GM23338 (cell line): ENCODE measurements at regions not wholly inside any gene's neighbourhood (a gene's known extent, or its start where the extent isn't known, plus 50 kb on each side); places are given as distances from the start of the nearest gene placed in this dataset.

Experiments used
- ATAC-seq: fragments of 200-7000 bp; cut with Tn5 transposase; 3 replicates; pipeline ENCODE4 v1.9.1; 2020
- DNase-seq: peaks from one replicate; pipeline ENCODE4 v3.0.0-alpha.2; 2015; ENCODE audit warnings: low spot score
- H2AFZ ChIP-seq: fragments of 200-600 bp; sonication (generic); 2 replicates; pipeline ENCODE4 v1.8.0; 2016; ENCODE audit warnings: antibody characterized with exemption, mild to moderate bottlenecking, moderate library complexity
- H3F3A ChIP-seq: fragments of 200-600 bp; sonication (generic); replicated peaks from 2 replicates; pipeline ENCODE4 v1.8.0; 2017; ENCODE audit warnings: antibody characterized with exemption, mixed run types, low read depth
- H3K27ac ChIP-seq: fragments of 200-600 bp; sonication (generic); 2 replicates; pipeline ENCODE4 v1.6.1; 2016; ENCODE audit warnings: low read depth
- H3K27me3 ChIP-seq: fragments of 200-600 bp; sonication (generic); 2 replicates; pipeline ENCODE4 v1.8.0; 2016; ENCODE audit warnings: mild to moderate bottlenecking, mixed run types, moderate library complexity; ENCODE audit not compliant: insufficient read depth
- H3K36me3 ChIP-seq: fragments of 200-600 bp; sonication (generic); 2 replicates; pipeline ENCODE4 v1.8.0; 2016; ENCODE audit warnings: mild to moderate bottlenecking; ENCODE audit not compliant: insufficient read depth
- H3K4me1 ChIP-seq: fragments of 200-600 bp; sonication (generic); 2 replicates; pipeline ENCODE4 v1.8.0; 2016; ENCODE audit warnings: mild to moderate bottlenecking, moderate library complexity; ENCODE audit not compliant: insufficient read depth
- H3K4me2 ChIP-seq: fragments of 200-600 bp; sonication (generic); 2 replicates; pipeline ENCODE4 v1.7.1; 2017; ENCODE audit warnings: mixed run types
- H3K4me3 ChIP-seq: fragments of 200-600 bp; sonication (generic); 2 replicates; pipeline ENCODE4 v1.6.1; 2016; ENCODE audit warnings: mixed run types
- H3K79me2 ChIP-seq: fragments of 200-600 bp; sonication (generic); replicated peaks from 2 replicates; pipeline ENCODE4 v1.8.0; 2017; ENCODE audit warnings: mild to moderate bottlenecking; ENCODE audit not compliant: insufficient read depth
- H3K9me2 ChIP-seq: fragments of 200-600 bp; sonication (generic); 2 replicates; pipeline ENCODE4 v1.8.0; 2017; ENCODE audit not compliant: insufficient read depth
- H4K20me1 ChIP-seq: fragments of 200-600 bp; sonication (generic); replicated peaks from 2 replicates; pipeline ENCODE4 v1.8.0; 2017; ENCODE audit warnings: mild to moderate bottlenecking; ENCODE audit not compliant: insufficient read depth
- H3K27ac Mint-ChIP-seq: 2 replicates; pipeline ENCODE4 v1.8.0; 2020; ENCODE audit warnings: inconsistent platforms, mild to moderate bottlenecking, moderate library complexity, mixed read lengths
- H3K27me3 Mint-ChIP-seq: 3 replicates; pipeline ENCODE4 v1.8.0; 2022; ENCODE audit warnings: low read depth, mild to moderate bottlenecking, moderate library complexity, mixed read lengths, inconsistent platforms; ENCODE audit not compliant: insufficient read depth, poor library complexity
- H3K36me3 Mint-ChIP-seq: 3 replicates; pipeline ENCODE4 v1.8.0; 2021; ENCODE audit warnings: low read depth, mild to moderate bottlenecking, inconsistent platforms, moderate library complexity, mixed read lengths
- H3K4me1 Mint-ChIP-seq: 3 replicates; pipeline ENCODE4 v1.8.0; 2020; ENCODE audit warnings: mild to moderate bottlenecking, inconsistent platforms, mixed read lengths
- H3K4me3 Mint-ChIP-seq: 3 replicates; pipeline ENCODE4 v1.8.0; 2021; ENCODE audit warnings: moderate library complexity, mild to moderate bottlenecking, inconsistent platforms, mixed read lengths
- H3K9me3 Mint-ChIP-seq: 3 replicates; pipeline ENCODE4 v1.8.0; 2020; ENCODE audit warnings: moderate library complexity, mild to moderate bottlenecking, inconsistent platforms, mixed read lengths
- CREB1 ChIP-seq: fragments of 250-450 bp; sonication (Bioruptor Pico); IDR thresholded peaks from 2 replicates; pipeline ENCODE4 v1.5.0; 2020; ENCODE audit warnings: low read depth, mild to moderate bottlenecking, moderate library complexity
- EZH2 ChIP-seq: fragments of 200-600 bp; sonication (generic); IDR thresholded peaks from one replicate; pipeline ENCODE4 v1.8.0; 2017; ENCODE audit warnings: antibody characterized with exemption, mild to moderate bottlenecking, low read depth; ENCODE audit not compliant: unreplicated experiment
- EZH2phosphoT487 ChIP-seq: fragments of 200-600 bp; sonication (generic); IDR thresholded peaks from one replicate; pipeline ENCODE4 v1.8.1; 2018; ENCODE audit warnings: antibody characterized with exemption; ENCODE audit not compliant: unreplicated experiment
- JUNB ChIP-seq: IDR thresholded peaks from one replicate; pipeline ENCODE4 v1.6.1; 2016; ENCODE audit warnings: antibody characterized with exemption; ENCODE audit not compliant: unreplicated experiment
- NANOG ChIP-seq: IDR thresholded peaks from 2 replicates; pipeline ENCODE4 v1.6.1; 2016; ENCODE audit warnings: antibody characterized with exemption, borderline replicate concordance
- POLR2AphosphoS5 ChIP-seq: IDR thresholded peaks from 2 replicates; pipeline ENCODE4 v1.6.1; 2016; ENCODE audit warnings: antibody characterized with exemption, low read depth
- STAT1 ChIP-seq: IDR thresholded peaks from one replicate; pipeline ENCODE4 v1.6.1; 2016; ENCODE audit warnings: antibody characterized with exemption; ENCODE audit not compliant: unreplicated experiment
- TF ChIP-seq, protein P1 (sequence below): fragments of 250-450 bp; sonication (Bioruptor Pico); IDR thresholded peaks from 2 replicates; pipeline ENCODE4 v1.5.0; 2020; ENCODE audit warnings: mild to moderate bottlenecking, moderate library complexity
- TF ChIP-seq, protein P2 (sequence below): IDR thresholded peaks from 2 replicates; pipeline ENCODE4 v1.6.1; 2016; ENCODE audit warnings: antibody characterized with exemption
- TF ChIP-seq, protein P3 (sequence below): IDR thresholded peaks from one replicate; pipeline ENCODE4 v1.6.1; 2018; ENCODE audit warnings: antibody characterized with exemption; ENCODE audit not compliant: unreplicated experiment
- TF ChIP-seq, protein P4 (sequence below), 2 experiments: fragments of 200-600 bp in 1 of 2; sonication (generic) in 1 of 2; conservative IDR thresholded peaks; 2 replicates each; pipeline versions ENCODE4 v1.5.1 to v1.6.1; 2016 to 2017; ENCODE audit warnings: antibody characterized with exemption in 2 of 2, low read depth in 2 of 2, mild to moderate bottlenecking in 2 of 2, moderate library complexity in 1 of 2

DNA sequence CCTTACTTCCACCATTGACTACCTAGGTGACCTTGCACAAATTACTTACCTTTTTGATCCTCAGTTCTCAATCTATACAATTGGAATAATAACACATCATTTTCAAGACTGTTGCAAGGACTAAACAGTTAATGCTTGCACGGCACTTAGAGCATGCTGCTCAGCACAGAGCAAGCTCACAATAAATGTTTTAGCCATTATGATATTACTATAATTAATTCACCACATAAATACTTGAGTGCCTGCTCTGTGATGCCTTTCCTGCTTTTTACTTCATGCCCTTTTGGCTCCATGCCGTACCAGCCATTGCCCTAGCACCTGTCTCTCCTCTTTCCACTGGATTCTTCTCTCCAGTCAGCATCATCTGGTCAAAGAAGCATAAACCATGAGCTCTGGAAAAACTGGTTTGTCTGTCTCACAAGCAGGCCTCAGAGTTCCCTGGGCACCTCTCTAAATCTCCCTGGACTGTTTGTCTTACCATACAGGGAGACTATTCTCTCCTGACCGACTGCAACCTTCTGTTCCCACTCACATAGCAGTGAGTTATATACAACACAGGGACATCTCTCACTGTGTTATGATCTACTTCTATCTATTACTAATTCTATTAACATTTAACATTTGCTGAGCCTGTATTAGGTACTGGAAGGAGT is 260.4 kb upstream of the ADRA1B start:
- Mint-ChIP-seq H3K9me3 (no peaks in the 10 kb centered on the region), H3K36me3 (no peaks in the 10 kb centered on the region), H3K27ac (peak overlapping the region; percentile 22; the same call in 1 of the 2 replicates), H3K4me3 (no peak overlapping the region), H3K27me3 (peaks cover 4% of the 10 kb centered on the region), H3K4me1 (peaks cover 9% of the 10 kb centered on the region)
- 0 out of 2 replicates have a peak, but pooled peaks cover 3% of the 10 kb centered on the region for H3K9me2 ChIP-seq
- H4K20me1 ChIP-seq = no peaks in the 10 kb centered on the region
- H3K4me2 ChIP-seq = peak overlapping the region; percentile 15; the same call in 1 of the 2 replicates
- H3K79me2 ChIP-seq = no peaks in the 10 kb centered on the region
- H2AFZ ChIP-seq = no peak overlapping the region
- H3K4me1 ChIP-seq = peaks cover 11% of the 10 kb centered on the region
- ATAC-seq = no peak
- TF ChIP-seq EZH2phosphoT487 = no peak
- TF ChIP-seq POLR2AphosphoS5 = no peak
- TF ChIP-seq, protein P1, sequence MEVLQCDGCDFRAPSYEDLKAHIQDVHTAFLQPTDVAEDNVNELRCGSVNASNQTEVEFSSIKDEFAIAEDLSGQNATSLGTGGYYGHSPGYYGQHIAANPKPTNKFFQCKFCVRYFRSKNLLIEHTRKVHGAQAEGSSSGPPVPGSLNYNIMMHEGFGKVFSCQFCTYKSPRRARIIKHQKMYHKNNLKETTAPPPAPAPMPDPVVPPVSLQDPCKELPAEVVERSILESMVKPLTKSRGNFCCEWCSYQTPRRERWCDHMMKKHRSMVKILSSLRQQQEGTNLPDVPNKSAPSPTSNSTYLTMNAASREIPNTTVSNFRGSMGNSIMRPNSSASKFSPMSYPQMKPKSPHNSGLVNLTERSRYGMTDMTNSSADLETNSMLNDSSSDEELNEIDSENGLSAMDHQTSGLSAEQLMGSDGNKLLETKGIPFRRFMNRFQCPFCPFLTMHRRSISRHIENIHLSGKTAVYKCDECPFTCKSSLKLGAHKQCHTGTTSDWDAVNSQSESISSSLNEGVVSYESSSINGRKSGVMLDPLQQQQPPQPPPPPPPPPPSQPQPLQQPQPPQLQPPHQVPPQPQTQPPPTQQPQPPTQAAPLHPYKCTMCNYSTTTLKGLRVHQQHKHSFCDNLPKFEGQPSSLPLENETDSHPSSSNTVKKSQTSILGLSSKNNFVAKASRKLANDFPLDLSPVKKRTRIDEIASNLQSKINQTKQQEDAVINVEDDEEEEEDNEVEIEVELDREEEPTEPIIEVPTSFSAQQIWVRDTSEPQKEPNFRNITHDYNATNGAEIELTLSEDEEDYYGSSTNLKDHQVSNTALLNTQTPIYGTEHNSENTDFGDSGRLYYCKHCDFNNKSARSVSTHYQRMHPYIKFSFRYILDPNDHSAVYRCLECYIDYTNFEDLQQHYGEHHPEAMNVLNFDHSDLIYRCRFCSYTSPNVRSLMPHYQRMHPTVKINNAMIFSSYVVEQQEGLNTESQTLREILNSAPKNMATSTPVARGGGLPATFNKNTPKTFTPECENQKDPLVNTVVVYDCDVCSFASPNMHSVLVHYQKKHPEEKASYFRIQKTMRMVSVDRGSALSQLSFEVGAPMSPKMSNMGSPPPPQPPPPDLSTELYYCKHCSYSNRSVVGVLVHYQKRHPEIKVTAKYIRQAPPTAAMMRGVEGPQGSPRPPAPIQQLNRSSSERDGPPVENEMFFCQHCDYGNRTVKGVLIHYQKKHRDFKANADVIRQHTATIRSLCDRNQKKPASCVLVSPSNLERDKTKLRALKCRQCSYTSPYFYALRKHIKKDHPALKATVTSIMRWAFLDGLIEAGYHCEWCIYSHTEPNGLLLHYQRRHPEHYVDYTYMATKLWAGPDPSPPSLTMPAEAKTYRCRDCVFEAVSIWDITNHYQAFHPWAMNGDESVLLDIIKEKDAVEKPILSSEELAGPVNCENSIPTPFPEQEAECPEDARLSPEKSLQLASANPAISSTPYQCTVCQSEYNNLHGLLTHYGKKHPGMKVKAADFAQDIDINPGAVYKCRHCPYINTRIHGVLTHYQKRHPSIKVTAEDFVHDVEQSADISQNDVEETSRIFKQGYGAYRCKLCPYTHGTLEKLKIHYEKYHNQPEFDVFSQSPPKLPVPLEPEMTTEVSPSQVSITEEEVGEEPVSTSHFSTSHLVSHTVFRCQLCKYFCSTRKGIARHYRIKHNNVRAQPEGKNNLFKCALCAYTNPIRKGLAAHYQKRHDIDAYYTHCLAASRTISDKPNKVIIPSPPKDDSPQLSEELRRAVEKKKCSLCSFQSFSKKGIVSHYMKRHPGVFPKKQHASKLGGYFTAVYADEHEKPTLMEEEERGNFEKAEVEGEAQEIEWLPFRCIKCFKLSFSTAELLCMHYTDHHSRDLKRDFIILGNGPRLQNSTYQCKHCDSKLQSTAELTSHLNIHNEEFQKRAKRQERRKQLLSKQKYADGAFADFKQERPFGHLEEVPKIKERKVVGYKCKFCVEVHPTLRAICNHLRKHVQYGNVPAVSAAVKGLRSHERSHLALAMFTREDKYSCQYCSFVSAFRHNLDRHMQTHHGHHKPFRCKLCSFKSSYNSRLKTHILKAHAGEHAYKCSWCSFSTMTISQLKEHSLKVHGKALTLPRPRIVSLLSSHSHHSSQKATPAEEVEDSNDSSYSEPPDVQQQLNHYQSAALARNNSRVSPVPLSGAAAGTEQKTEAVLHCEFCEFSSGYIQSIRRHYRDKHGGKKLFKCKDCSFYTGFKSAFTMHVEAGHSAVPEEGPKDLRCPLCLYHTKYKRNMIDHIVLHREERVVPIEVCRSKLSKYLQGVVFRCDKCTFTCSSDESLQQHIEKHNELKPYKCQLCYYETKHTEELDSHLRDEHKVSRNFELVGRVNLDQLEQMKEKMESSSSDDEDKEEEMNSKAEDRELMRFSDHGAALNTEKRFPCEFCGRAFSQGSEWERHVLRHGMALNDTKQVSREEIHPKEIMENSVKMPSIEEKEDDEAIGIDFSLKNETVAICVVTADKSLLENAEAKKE (CRISPR knock-in tag) = no peak
- TF ChIP-seq, protein P2, sequence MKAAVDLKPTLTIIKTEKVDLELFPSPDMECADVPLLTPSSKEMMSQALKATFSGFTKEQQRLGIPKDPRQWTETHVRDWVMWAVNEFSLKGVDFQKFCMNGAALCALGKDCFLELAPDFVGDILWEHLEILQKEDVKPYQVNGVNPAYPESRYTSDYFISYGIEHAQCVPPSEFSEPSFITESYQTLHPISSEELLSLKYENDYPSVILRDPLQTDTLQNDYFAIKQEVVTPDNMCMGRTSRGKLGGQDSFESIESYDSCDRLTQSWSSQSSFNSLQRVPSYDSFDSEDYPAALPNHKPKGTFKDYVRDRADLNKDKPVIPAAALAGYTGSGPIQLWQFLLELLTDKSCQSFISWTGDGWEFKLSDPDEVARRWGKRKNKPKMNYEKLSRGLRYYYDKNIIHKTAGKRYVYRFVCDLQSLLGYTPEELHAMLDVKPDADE = no peak
- no peak for TF ChIP-seq STAT1
- no peak for TF ChIP-seq JUNB
- TF ChIP-seq EZH2 = no peak
- TF ChIP-seq, protein P3, sequence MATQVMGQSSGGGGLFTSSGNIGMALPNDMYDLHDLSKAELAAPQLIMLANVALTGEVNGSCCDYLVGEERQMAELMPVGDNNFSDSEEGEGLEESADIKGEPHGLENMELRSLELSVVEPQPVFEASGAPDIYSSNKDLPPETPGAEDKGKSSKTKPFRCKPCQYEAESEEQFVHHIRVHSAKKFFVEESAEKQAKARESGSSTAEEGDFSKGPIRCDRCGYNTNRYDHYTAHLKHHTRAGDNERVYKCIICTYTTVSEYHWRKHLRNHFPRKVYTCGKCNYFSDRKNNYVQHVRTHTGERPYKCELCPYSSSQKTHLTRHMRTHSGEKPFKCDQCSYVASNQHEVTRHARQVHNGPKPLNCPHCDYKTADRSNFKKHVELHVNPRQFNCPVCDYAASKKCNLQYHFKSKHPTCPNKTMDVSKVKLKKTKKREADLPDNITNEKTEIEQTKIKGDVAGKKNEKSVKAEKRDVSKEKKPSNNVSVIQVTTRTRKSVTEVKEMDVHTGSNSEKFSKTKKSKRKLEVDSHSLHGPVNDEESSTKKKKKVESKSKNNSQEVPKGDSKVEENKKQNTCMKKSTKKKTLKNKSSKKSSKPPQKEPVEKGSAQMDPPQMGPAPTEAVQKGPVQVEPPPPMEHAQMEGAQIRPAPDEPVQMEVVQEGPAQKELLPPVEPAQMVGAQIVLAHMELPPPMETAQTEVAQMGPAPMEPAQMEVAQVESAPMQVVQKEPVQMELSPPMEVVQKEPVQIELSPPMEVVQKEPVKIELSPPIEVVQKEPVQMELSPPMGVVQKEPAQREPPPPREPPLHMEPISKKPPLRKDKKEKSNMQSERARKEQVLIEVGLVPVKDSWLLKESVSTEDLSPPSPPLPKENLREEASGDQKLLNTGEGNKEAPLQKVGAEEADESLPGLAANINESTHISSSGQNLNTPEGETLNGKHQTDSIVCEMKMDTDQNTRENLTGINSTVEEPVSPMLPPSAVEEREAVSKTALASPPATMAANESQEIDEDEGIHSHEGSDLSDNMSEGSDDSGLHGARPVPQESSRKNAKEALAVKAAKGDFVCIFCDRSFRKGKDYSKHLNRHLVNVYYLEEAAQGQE = no peak
- TF ChIP-seq, protein P4, sequence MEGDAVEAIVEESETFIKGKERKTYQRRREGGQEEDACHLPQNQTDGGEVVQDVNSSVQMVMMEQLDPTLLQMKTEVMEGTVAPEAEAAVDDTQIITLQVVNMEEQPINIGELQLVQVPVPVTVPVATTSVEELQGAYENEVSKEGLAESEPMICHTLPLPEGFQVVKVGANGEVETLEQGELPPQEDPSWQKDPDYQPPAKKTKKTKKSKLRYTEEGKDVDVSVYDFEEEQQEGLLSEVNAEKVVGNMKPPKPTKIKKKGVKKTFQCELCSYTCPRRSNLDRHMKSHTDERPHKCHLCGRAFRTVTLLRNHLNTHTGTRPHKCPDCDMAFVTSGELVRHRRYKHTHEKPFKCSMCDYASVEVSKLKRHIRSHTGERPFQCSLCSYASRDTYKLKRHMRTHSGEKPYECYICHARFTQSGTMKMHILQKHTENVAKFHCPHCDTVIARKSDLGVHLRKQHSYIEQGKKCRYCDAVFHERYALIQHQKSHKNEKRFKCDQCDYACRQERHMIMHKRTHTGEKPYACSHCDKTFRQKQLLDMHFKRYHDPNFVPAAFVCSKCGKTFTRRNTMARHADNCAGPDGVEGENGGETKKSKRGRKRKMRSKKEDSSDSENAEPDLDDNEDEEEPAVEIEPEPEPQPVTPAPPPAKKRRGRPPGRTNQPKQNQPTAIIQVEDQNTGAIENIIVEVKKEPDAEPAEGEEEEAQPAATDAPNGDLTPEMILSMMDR (conservative IDR thresholded peaks at IDR 0.05; ENCODE audit: low read depth in 2 of 2) = no peak
- TF ChIP-seq CREB1 = no peak
- no peak for TF ChIP-seq NANOG
- no peaks in the 10 kb centered on the region for H3F3A ChIP-seq
- no peak overlapping the region for H3K27ac ChIP-seq
- no peak for DNase-seq
- H3K4me3 ChIP-seq = no peak overlapping the region
- no peaks in the 10 kb centered on the region for H3K36me3 ChIP-seq
- H3K27me3 ChIP-seq = no peaks in the 10 kb centered on the region
